ENCODE measurements at regions not wholly inside any gene's neighbourhood (a gene's known extent, or its start where the extent isn't known, plus 50 kb on each side); places are given as distances from the start of the nearest gene placed in this dataset.

DNA sequence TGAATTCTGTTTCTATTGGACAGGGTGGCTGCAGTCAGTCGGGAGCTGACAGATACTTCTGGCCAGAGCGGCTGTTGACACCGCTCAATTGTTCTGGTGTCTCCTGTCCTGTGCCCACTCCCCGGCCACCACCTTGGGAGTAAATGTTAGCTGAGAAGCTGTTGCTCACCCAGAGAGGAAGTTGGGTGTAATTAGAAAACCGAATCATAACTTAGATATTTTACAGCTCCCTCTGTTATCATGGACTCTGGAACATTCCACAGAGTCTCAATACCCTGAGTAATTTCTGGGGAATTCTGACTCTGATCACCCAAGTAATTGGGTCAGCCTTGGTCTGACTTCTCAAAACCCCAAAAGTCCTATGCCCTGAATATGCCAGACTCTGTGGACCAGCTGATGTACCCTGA is 58.3 kb upstream of the RFLNA start:
- peak in 2 of 3 donors; percentile 61 to 64 for DNase-seq
- intact Hi-C loops (cut with DNase I, micrococcal nuclease) = no loop called here
- peak; percentile 30 for ATAC-seq
- TF ChIP-seq, protein P1, sequence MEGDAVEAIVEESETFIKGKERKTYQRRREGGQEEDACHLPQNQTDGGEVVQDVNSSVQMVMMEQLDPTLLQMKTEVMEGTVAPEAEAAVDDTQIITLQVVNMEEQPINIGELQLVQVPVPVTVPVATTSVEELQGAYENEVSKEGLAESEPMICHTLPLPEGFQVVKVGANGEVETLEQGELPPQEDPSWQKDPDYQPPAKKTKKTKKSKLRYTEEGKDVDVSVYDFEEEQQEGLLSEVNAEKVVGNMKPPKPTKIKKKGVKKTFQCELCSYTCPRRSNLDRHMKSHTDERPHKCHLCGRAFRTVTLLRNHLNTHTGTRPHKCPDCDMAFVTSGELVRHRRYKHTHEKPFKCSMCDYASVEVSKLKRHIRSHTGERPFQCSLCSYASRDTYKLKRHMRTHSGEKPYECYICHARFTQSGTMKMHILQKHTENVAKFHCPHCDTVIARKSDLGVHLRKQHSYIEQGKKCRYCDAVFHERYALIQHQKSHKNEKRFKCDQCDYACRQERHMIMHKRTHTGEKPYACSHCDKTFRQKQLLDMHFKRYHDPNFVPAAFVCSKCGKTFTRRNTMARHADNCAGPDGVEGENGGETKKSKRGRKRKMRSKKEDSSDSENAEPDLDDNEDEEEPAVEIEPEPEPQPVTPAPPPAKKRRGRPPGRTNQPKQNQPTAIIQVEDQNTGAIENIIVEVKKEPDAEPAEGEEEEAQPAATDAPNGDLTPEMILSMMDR (IDR thresholded peaks at IDR 0.05) = no peak
- Histone ChIP-seq H3K4me3 (no peak overlapping the region), H3K4me1 (ENCODE audit: low read depth) (peaks cover 39% of the 10 kb centered on the region), H3K36me3 (ENCODE audit: low read depth) (no peaks in the 10 kb centered on the region), H3K9me3 (no peaks in the 10 kb centered on the region)

DNA sequence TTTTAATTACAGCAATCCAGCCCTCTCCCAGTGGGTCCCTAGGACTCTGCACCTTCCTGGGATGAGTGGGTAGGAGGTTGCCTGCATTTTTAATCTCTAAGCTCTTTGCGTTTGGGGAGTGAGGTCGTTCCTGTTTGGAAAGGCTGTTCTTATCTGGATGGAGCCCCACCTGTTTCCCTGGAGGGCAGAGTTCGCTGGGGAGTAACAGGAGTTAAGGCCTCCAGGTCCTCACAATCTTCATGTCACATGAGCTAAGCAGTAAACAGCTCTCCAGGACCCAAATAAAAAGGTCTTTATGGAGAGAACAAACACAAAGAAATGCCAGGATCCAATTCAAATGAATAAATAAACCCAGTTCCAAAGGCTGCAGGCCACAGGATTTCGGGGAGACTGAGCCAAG is 56.0 kb upstream of the RFLNA start:
- DNase-seq (peak in 2 of 3 donors; percentile 72 to 81), ATAC-seq (peak; percentile 96)
- H3K9me3 ChIP-seq = no peaks in the 10 kb centered on the region
- H3K4me3 ChIP-seq = no peak overlapping the region
- intact Hi-C loops (cut with DNase I, micrococcal nuclease) = no loop called here
- TF ChIP-seq, protein P1 (IDR thresholded peaks at IDR 0.05) = no peak
- H3K36me3 ChIP-seq (ENCODE audit: low read depth) = no peaks in the 10 kb centered on the region
- peaks cover 21% of the 10 kb centered on the region for H3K4me1 ChIP-seq (ENCODE audit: low read depth)

DNA sequence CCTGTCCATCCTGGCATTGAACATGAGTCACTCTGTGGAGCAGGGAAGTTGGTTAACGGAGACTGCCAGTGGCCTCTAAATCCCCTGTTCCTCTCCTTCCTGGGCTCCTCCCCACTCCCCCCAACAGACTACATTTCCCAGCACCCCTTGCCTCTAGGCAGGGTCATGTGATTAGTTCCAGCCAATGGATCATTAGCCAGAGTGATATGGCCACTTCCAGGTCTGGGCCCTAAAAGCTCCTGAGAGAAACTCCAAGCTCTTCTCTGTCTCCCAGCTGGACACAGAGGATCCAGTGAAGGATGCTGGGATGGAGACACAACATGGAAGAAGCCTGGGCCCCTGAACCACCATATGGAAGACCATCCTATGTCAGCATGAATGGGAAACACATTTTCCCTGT is 54.4 kb upstream of the RFLNA start:
- DNase-seq = peak in 1 of 3 donors; percentile 53
- intact Hi-C loops (cut with DNase I, micrococcal nuclease) = no loop called here
- H3K4me1 ChIP-seq (ENCODE audit: low read depth) = peaks cover 21% of the 10 kb centered on the region
- H3K36me3 ChIP-seq (ENCODE audit: low read depth) = no peaks in the 10 kb centered on the region
- TF ChIP-seq, protein P1 (IDR thresholded peaks at IDR 0.05) = no peak
- ATAC-seq = peak; percentile 55
- no peaks in the 10 kb centered on the region for H3K9me3 ChIP-seq
- no peak overlapping the region for H3K4me3 ChIP-seq

DNA sequence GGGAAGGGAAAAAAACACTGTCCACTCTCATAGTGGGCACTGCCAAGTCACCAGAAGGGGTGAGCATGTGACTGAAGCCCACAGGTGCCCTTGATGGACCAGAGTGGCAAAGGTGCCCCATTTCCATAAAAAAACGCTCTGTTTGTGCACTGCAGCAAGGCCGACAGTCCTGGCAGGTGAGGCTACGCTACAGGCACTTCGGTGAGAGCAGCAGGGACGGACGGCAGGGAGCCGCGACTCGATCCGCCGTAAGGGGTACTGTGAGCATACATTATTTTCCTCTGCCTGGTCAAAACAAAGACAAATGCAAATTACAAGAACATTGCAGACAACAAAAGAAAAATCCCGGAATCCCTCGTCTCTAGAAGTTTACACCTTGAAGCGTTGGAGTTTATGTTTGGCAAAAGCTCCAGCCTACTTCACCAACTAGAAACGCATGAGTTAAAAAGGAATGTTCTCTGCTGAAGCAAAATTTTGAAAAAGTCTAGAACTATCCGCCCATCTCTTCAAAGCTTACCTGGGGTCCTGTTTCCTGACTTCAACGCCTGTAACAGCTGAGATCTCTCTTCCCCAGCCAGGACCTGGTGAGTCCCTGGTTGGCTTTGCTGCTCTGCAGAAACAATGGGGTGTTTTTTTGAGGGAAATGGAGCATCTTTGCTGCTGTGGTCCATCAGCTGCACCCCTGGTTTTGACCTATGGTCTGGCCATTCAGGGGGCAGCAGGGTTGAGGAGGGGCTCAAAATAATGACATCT is 52.9 kb upstream of the RFLNA start:
- TF ChIP-seq, protein P1 (IDR thresholded peaks at IDR 0.05) = no peak
- Histone ChIP-seq H3K4me1 (ENCODE audit: low read depth) (peaks cover 22% of the 10 kb centered on the region), H3K4me3 (no peak overlapping the region), H3K9me3 (peaks cover 2% of the 10 kb centered on the region), H3K36me3 (ENCODE audit: low read depth) (no peaks in the 10 kb centered on the region)
- ATAC-seq (no peak), DNase-seq (no peak)
- intact Hi-C loops (cut with DNase I, micrococcal nuclease) = no loop called here

DNA sequence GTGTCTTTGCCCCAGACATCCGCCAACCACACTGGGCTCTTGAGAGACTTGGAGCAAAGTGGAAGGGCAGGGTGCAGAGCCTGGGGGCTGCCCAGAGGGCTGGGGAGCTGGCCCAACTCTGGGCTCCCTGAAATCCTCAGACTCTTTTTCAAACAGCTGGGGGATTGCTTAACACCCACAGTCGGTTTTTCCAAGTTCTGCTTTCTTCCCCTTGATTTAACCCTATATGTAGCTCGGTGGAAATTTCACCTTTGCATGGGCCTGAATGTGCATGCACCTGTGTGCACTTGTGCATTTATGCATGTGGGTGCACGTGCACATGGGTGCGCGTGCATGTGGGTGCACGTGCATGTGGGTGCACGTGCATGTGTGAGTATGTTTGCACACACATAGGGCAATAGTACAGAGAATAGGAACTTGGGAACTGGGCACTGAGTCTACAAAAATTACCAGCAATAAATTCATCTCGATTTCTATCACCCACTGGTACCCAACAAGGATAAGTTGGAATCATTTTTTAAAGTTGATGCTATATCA is 52.3 kb upstream of the RFLNA start:
- peaks cover 7% of the 10 kb centered on the region for H3K9me3 ChIP-seq
- H3K36me3 ChIP-seq (ENCODE audit: low read depth) = no peaks in the 10 kb centered on the region
- intact Hi-C loops (cut with DNase I, micrococcal nuclease) = no loop called here
- H3K4me1 ChIP-seq (ENCODE audit: low read depth) = peaks cover 25% of the 10 kb centered on the region
- DNase-seq (no peak), ATAC-seq (no peak)
- no peak overlapping the region for H3K4me3 ChIP-seq
- TF ChIP-seq, protein P1 (IDR thresholded peaks at IDR 0.05) = no peak
